CD14-positive monocyte (primary cell): ENCODE measurements at regions not wholly inside any gene's neighbourhood (a gene's known extent, or its start where the extent isn't known, plus 50 kb on each side); places are given as distances from the start of the nearest gene placed in this dataset.

Source experiments
- DNase-seq, 3 donors: peaks; one replicate each; pipeline ENCODE4 v3.0.0-alpha.2; 2011 to 2022
- H2AFZ ChIP-seq: 2 replicates; pipeline ENCODE4 v1.6.0; 2012; ENCODE audit warnings: mild to moderate bottlenecking, low read depth, low read length, inconsistent platforms; ENCODE audit not compliant: insufficient read depth, poor library complexity, severe bottlenecking
- H3K27ac ChIP-seq, 2 donors: 1 replicate in 1 of 2; 2 replicates in 1 of 2; pipeline ENCODE4 v1.5.1; 2012 to 2013; ENCODE audit warnings: low read length in 2 of 2, control low read depth in 1 of 2, inconsistent platforms in 1 of 2, low read depth in 1 of 2, mild to moderate bottlenecking in 1 of 2
- H3K27me3 ChIP-seq, 2 donors: one replicate each; pipeline versions ENCODE4 v1.6.0 to v1.6.1; 2011 to 2013; ENCODE audit warnings: low read length in 2 of 2; ENCODE audit not compliant: control insufficient read depth in 2 of 2, insufficient read depth in 2 of 2
- H3K36me3 ChIP-seq, 2 donors: replicated peaks in 1 of 2; 1 replicate in 1 of 2; 2 replicates in 1 of 2; pipeline versions ENCODE4 v1.5.1 to v1.6.1; 2012 to 2013; ENCODE audit warnings: low read length in 2 of 2, control low read depth in 1 of 2, inconsistent platforms in 1 of 2, mild to moderate bottlenecking in 1 of 2; ENCODE audit not compliant: insufficient read depth in 2 of 2, control insufficient read depth in 1 of 2
- H3K4me1 ChIP-seq, 2 donors: 1 replicate in 1 of 2; 2 replicates in 1 of 2; pipeline versions ENCODE4 v1.5.1 to v1.6.1; 2012 to 2013; ENCODE audit warnings: low read length in 2 of 2, control low read depth in 1 of 2, inconsistent platforms in 1 of 2, mild to moderate bottlenecking in 1 of 2, moderate library complexity in 1 of 2; ENCODE audit not compliant: insufficient read depth in 2 of 2, control insufficient read depth in 1 of 2
- H3K4me2 ChIP-seq: replicated peaks from 2 replicates; pipeline ENCODE3; 2012; ENCODE audit warnings: low read length, moderate library complexity, mild to moderate bottlenecking; ENCODE audit not compliant: poor library complexity, severe bottlenecking; ENCODE audit errors: extremely low read depth
- H3K4me3 ChIP-seq, 3 experiments: fragments of 200-600 bp in 1 of 3; sonication (generic) in 1 of 3; replicated peaks in 1 of 3; 1 replicate in 2 of 3; 2 replicates in 1 of 3; pipeline ENCODE4 v1.5.1; 2011 to 2013; ENCODE audit warnings: low read length in 3 of 3, mild to moderate bottlenecking in 3 of 3, control low read depth in 2 of 3, low read depth in 2 of 3, inconsistent platforms in 1 of 3, moderate library complexity in 1 of 3
- H3K79me2 ChIP-seq: 2 replicates; pipeline ENCODE4 v1.6.0; 2012; ENCODE audit warnings: mild to moderate bottlenecking, control low read depth, inconsistent platforms, low read length, moderate library complexity; ENCODE audit not compliant: insufficient read depth
- H3K9ac ChIP-seq: 2 replicates; pipeline ENCODE4 v1.6.0; 2017; ENCODE audit warnings: low read length, mild to moderate bottlenecking; ENCODE audit not compliant: insufficient read depth, poor library complexity, severe bottlenecking
- H3K9me3 ChIP-seq, 2 donors: replicated peaks in 1 of 2; 1 replicate in 1 of 2; 2 replicates in 1 of 2; pipeline versions ENCODE4 v1.5.1 to v1.6.1; 2012 to 2013; ENCODE audit warnings: low read length in 2 of 2, control low read depth in 1 of 2; ENCODE audit not compliant: control insufficient read depth in 1 of 2, insufficient read depth in 1 of 2
- H4K20me1 ChIP-seq: 2 replicates; pipeline ENCODE4 v1.6.0; 2012; ENCODE audit warnings: mild to moderate bottlenecking, low read length, control low read depth, moderate library complexity; ENCODE audit not compliant: insufficient read depth
- H3K27ac Mint-ChIP-seq, 7 donors: one replicate each; pipeline ENCODE4 v1.8.0; 2020; ENCODE audit warnings: mild to moderate bottlenecking in 7 of 7, mixed read lengths in 7 of 7, moderate library complexity in 6 of 7, inconsistent platforms in 2 of 7
- H3K27me3 Mint-ChIP-seq, 3 donors: one replicate each; pipeline ENCODE4 v1.8.0; 2021 to 2022; ENCODE audit warnings: low read depth in 3 of 3, mild to moderate bottlenecking in 3 of 3, mixed read lengths in 3 of 3, moderate library complexity in 3 of 3, inconsistent platforms in 1 of 3
- H3K36me3 Mint-ChIP-seq, 2 donors: one replicate each; pipeline ENCODE4 v1.8.0; 2020; ENCODE audit warnings: mixed read lengths in 2 of 2, inconsistent platforms in 1 of 2, mild to moderate bottlenecking in 1 of 2
- H3K4me1 Mint-ChIP-seq: one replicate; pipeline ENCODE4 v1.8.0; 2020; ENCODE audit warnings: mild to moderate bottlenecking, mixed read lengths
- H3K4me3 Mint-ChIP-seq, 2 donors: one replicate each; pipeline ENCODE4 v1.8.0; 2020; ENCODE audit warnings: mild to moderate bottlenecking in 2 of 2, mixed read lengths in 2 of 2, moderate library complexity in 1 of 2
- H3K9me3 Mint-ChIP-seq, 7 donors: one replicate each; pipeline ENCODE4 v1.8.0; 2020 to 2022; ENCODE audit warnings: mixed read lengths in 7 of 7, mild to moderate bottlenecking in 6 of 7, moderate library complexity in 6 of 7, inconsistent platforms in 2 of 7
- WGBS: methylation state at CpG from one replicate; pipeline ENCODE4 v1.1.5; 2013; ENCODE audit warnings: missing lambda C conversion rate; ENCODE audit not compliant: insufficient coverage; 5-methylcytosine and 5-hydroxymethylcytosine counted together
- intact Hi-C, 2 donors: fragments of 100-400 bp; cut with micrococcal nuclease; formaldehyde crosslinking; loops; one replicate each; pipeline versions ENCODE4 v1.15.0 to v1.15.1; 2023
- TF ChIP-seq, protein P1 (sequence below): fragments of 200-600 bp; IDR thresholded peaks from one replicate; pipeline ENCODE4 v1.8.0; 2022; ENCODE audit warnings: antibody characterized with exemption, mild to moderate bottlenecking

GRCh38 chr15:79560384-79560783, 128.2 kb downstream of the MINAR1 start:
- no peak overlapping the region for H3K9ac ChIP-seq
- no peaks in the 10 kb centered on the region for H3K79me2 ChIP-seq
- Mint-ChIP-seq H3K4me3 (no peak overlapping the region), H3K27ac (no peak overlapping the region), H3K27me3 (peaks cover 10 to 18% (median 11%) of the 10 kb centered on the region in 3 donors), H3K4me1 (no peaks in the 10 kb centered on the region), H3K9me3 (peaks cover 0 to 5% (median 2%) of the 10 kb centered on the region in 7 donors), H3K36me3 (no peaks in the 10 kb centered on the region)
- DNase-seq: no peak
- TF ChIP-seq, protein P1, sequence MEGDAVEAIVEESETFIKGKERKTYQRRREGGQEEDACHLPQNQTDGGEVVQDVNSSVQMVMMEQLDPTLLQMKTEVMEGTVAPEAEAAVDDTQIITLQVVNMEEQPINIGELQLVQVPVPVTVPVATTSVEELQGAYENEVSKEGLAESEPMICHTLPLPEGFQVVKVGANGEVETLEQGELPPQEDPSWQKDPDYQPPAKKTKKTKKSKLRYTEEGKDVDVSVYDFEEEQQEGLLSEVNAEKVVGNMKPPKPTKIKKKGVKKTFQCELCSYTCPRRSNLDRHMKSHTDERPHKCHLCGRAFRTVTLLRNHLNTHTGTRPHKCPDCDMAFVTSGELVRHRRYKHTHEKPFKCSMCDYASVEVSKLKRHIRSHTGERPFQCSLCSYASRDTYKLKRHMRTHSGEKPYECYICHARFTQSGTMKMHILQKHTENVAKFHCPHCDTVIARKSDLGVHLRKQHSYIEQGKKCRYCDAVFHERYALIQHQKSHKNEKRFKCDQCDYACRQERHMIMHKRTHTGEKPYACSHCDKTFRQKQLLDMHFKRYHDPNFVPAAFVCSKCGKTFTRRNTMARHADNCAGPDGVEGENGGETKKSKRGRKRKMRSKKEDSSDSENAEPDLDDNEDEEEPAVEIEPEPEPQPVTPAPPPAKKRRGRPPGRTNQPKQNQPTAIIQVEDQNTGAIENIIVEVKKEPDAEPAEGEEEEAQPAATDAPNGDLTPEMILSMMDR: no peak
- no peak overlapping the region for H2AFZ ChIP-seq
- peaks cover 0 to 19% of the 10 kb centered on the region in 2 donors for H3K27me3 ChIP-seq
- no peaks in the 10 kb centered on the region for H3K9me3 ChIP-seq
- no peaks in the 10 kb centered on the region for H3K4me1 ChIP-seq
- no peaks in the 10 kb centered on the region for H3K36me3 ChIP-seq
- no peak overlapping the region for H3K4me2 ChIP-seq
- H3K27ac ChIP-seq: no peak overlapping the region
- intact Hi-C loops: no loop called here
- no peak overlapping the region for H3K4me3 ChIP-seq
- 94% methylated on average over 15 of the region's 24 CpGs for WGBS
- H4K20me1 ChIP-seq: no peaks in the 10 kb centered on the region

DNA sequence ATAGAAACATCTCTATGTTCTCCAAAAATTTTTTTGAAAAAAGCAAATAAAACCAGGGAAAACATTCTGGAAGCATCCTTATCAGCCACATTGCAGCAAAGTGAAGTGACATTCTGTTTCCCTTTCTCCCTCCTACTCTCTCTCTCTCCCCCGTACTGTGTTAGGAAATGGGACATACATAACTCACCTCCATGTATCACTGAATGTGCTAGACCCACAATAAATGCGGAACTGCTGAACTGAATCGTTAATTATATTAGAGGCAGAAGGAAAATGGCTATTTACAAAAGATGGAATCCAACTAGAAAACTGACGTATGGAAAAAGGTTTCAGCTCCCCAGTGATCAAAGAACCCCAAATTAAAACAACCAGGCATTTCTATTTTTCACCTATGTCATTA, 129.8 kb downstream of the MINAR1 start:
- Histone ChIP-seq H3K27ac (no peak overlapping the region), H2AFZ (no peak overlapping the region), H3K4me1 (no peaks in the 10 kb centered on the region), H3K36me3 (no peaks in the 10 kb centered on the region), H3K79me2 (no peaks in the 10 kb centered on the region), H3K4me2 (no peak overlapping the region), H3K27me3 (peaks cover 0 to 12% of the 10 kb centered on the region in 2 donors), H4K20me1 (no peaks in the 10 kb centered on the region), H3K9me3 (no peaks in the 10 kb centered on the region), H3K9ac (no peak overlapping the region), H3K4me3 (no peak overlapping the region)
- WGBS: no CpG with 5 or more reads among the region's 4 CpGs
- no peak for DNase-seq
- intact Hi-C loops: no loop called here
- Mint-ChIP-seq H3K27me3 (peaks cover 10 to 18% (median 11%) of the 10 kb centered on the region in 3 donors), H3K27ac (no peak overlapping the region), H3K4me1 (no peaks in the 10 kb centered on the region), H3K4me3 (no peak overlapping the region), H3K9me3 (peaks cover 0 to 5% (median 2%) of the 10 kb centered on the region in 7 donors), H3K36me3 (no peaks in the 10 kb centered on the region)
- TF ChIP-seq, protein P1: no peak
